ENCODE measurements at regions not wholly inside any gene's neighbourhood (a gene's known extent, or its start where the extent isn't known, plus 50 kb on each side); places are given as distances from the start of the nearest gene placed in this dataset.

DNA sequence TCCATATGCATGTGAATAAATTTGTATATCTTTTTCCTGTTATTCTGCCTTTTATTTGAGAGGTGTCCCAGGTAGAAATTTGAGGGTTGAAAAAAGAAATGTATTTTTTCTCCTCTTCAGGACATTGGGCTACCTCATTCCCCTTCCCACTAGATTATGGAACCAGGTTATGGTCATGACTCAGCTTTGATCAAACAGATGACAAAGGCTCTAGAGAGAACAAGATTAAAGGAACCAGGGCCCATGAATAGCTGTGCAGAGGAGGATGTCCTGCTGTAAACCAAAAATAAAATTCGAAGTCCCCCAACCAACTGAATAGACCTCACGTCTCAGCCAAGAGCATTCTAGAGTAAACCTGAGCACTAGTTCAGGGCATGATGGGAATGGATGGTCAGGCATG, 313.2 kb downstream of the RAPGEF2 start:
- TF ChIP-seq ESRRA (CRISPR knock-in tag; IDR thresholded peaks at IDR 0.05; ENCODE audit: borderline replicate concordance) (no peak), RORB (CRISPR knock-in tag; IDR thresholded peaks at IDR 0.05) (no peak), KAT7 (CRISPR knock-in tag; IDR thresholded peaks at IDR 0.05; ENCODE audit: borderline replicate concordance) (no peak)
- TF ChIP-seq, protein P1, sequence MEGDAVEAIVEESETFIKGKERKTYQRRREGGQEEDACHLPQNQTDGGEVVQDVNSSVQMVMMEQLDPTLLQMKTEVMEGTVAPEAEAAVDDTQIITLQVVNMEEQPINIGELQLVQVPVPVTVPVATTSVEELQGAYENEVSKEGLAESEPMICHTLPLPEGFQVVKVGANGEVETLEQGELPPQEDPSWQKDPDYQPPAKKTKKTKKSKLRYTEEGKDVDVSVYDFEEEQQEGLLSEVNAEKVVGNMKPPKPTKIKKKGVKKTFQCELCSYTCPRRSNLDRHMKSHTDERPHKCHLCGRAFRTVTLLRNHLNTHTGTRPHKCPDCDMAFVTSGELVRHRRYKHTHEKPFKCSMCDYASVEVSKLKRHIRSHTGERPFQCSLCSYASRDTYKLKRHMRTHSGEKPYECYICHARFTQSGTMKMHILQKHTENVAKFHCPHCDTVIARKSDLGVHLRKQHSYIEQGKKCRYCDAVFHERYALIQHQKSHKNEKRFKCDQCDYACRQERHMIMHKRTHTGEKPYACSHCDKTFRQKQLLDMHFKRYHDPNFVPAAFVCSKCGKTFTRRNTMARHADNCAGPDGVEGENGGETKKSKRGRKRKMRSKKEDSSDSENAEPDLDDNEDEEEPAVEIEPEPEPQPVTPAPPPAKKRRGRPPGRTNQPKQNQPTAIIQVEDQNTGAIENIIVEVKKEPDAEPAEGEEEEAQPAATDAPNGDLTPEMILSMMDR (IDR thresholded peaks at IDR 0.05) = no peak

Measured in WTC11 (cell line).